NCI-H345 treated with DMSO at 0.1 percent for 48 hours (cell line): ENCODE measurements at regions not wholly inside any gene's neighbourhood (a gene's known extent, or its start where the extent isn't known, plus 50 kb on each side); places are given as distances from the start of the nearest gene placed in this dataset.

ENCODE experiments used
- DNase-seq: peaks from one replicate; lab custom pipeline; 2025; ENCODE audit not compliant: unreplicated experiment; lab: John Stamatoyannopoulos, UW

DNA sequence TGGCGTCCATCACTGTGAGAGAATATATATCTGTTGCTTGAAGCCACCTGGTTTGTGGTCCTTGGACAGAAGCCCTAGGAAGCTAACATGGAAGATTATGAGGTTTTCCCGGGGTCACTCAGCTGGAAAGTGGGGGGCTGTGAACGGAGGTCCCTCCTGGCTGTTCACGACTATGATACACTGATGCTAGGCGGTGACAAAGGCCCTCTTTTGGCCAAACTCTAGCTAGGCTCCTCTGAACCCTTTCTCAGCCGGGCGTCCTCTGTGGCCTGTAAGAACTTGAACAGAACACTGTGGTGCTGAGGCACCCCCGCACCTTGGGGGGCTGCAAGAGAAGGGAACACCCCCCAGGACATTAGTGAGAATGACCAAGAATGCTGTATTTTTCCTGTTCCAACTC lies 164.6 kb downstream of the TFCP2L1 start:
- no peak for DNase-seq

- no peak for DNase-seq
These were observed 164.0 kb downstream of the TFCP2L1 start for GRCh38 chr2:121120991-121121390.

DNA sequence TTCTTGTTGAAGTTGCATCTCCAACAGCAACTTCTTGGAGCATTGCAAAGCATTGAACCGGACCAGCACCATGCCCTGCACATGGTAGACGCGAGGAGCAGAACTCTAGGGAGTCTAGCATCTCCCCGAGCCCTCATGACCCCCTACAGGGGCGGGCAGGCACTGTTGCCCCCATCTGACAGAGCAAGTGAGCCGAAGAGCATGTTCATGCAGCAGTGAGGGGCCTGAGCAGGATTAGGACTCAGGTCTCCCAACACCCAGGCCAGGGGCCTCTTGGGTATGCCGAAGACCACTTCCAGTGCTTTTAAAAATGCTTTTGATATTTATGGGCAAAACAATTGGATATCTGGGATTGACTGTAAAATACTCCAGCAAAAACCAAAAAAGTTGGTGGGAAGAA lies 163.3 kb downstream of the TFCP2L1 start:
- no peak for DNase-seq

GRCh38 chr2:121123268-121123667 lies 161.7 kb downstream of the TFCP2L1 start:
- DNase-seq, result no peak

DNA sequence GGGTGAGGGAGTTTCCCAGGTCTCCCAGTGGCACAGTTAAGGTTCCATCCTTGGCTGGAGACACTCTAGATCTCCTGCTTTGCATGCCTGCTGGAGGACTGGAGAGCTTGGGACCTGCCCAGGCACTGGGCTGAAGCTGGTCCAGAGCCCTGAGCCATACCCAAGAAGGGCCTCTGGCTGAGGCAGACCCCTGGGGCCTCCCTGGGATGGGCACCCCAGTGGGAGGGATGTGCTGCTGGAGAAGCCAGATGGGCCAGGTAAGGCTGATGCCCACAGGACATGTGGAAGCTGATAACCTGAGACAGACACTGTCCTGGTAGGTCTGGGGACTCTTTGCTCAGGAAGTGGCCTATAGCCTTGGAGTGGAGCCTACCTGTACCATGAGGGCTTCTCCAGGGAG lies 160.7 kb downstream of the TFCP2L1 start:
- no peak for DNase-seq

GRCh38 chr2:121125350-121125749 lies 159.7 kb downstream of the TFCP2L1 start:
- no peak for DNase-seq

DNA sequence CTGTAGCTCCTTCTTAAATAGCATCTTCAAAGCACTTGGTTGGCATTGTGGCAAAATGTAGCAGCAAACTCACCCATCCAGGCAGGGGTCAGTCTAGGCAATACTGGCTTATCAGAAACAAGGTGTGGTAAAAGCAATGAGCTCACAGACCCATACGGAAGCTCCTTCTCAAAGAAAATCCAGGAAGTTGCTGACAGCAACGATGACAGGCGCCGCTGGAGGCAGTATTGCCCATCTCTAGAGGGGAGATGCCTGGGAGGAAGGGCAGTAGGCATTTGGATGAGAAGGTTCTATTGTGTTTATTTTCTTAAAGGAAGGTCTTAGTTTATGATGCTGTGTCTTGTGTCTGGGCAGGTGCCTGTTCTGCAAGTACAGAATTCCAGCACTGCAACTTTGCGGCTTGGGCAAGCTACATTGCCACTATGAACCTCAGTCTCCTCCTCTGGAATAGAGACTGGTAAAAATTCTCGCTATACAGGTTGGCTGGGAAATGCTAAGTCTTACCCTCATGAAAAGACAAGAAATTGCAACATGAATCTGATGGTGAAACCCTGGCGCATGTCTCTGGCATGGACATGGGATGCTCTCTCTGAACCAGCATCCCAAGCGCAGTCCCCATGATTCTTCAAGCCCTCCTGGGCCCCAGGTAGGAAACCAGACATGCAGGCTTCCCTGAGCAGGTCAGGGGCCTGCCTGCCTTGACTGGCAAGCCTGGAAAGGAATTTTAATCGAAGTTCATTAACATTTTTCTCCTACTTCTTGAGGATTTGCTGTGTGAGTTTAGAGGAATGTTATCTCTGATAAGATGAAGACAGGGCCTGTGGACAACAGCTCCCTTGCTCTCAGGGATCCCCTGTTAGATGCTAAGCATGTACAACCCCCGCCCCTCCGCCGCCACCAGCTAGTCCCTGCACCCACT lies 156.0 kb downstream of the TFCP2L1 start:
- DNase-seq, result no peak

GRCh38 chr2:121129692-121130091 lies 155.3 kb downstream of the TFCP2L1 start:
- DNase-seq, result no peak

GRCh38 chr2:121130301-121130850 lies 154.6 kb downstream of the TFCP2L1 start:
- no peak for DNase-seq

DNA sequence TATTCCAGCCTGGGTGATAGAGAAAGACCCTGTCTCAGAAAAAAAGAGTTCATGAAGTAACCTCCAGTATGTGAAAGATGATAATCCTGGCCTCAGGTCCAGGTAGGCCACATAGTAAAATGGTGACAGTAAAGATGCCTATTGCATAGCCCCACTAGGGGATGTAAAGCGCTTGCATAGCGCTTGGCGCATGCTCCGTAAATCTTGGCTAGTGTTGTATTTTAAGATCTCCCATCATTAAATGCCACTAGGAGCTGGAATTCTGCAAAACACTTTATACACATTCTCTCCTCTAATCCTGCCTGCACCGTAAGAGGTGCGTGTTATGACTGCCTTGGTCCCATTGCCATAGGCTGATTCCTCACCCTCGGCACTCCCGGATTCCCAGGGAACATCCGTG lies 153.6 kb downstream of the TFCP2L1 start:
- DNase-seq, result no peak

GRCh38 chr2:121132054-121132761 lies 152.8 kb downstream of the TFCP2L1 start:
- DNase-seq, result no peak

DNA sequence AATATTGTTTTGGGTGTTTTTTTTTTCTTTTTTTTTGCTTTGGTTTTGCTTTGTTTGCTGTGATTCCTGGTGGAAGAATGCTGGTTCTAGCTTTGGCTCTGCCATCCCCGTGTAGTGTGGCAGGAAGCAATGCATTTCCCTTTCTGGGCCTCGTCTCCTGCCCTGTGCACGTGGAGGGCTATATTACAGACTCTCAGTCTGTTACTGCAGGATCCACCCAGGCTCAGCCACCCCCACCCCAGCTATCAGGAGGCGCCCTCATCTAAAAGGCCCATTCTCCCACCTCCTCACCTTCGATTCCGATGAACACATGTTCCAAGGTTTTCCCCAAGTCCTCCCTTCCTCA lies 152.3 kb downstream of the TFCP2L1 start:
- no peak for DNase-seq

DNA sequence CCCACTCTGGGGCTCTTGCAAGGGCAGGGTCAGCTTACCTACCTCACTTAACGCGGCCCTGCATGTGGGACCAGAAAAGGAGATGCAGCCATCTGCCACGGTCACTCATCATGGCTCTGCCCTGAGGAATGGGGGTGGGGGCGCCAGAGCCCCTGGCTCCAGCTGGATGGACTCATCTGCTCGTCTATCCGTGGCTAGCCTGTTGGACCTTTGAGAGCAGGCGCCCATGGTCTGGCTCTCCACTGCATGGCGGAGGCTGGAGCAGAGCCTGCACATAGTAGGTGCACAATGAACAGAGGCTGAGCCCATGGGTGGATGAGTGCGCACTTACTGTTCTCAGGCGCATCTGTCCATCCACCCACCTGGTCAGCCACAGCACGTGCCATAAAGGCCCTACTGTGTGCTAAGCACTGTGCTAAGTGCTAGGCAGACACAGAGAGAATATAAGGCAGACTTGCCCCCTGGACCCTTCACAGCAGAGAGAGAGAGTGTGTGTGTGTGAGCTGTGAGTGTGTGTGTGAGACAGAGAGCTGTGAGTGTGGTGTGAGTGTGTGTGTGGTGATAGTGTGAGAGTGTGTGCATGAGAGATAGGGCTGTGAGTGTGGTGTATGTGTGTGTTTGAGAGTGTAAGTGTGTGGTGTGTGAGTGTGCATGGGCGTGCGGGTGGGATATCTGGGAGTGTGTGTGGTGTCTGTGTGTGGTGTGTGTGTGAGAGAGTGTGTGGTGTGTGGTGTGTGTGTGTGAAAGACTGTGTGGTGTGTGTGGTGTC lies 151.3 kb downstream of the TFCP2L1 start:
- no peak for DNase-seq

GRCh38 chr2:121134728-121135127 lies 150.3 kb downstream of the TFCP2L1 start:
- no peak for DNase-seq

DNA sequence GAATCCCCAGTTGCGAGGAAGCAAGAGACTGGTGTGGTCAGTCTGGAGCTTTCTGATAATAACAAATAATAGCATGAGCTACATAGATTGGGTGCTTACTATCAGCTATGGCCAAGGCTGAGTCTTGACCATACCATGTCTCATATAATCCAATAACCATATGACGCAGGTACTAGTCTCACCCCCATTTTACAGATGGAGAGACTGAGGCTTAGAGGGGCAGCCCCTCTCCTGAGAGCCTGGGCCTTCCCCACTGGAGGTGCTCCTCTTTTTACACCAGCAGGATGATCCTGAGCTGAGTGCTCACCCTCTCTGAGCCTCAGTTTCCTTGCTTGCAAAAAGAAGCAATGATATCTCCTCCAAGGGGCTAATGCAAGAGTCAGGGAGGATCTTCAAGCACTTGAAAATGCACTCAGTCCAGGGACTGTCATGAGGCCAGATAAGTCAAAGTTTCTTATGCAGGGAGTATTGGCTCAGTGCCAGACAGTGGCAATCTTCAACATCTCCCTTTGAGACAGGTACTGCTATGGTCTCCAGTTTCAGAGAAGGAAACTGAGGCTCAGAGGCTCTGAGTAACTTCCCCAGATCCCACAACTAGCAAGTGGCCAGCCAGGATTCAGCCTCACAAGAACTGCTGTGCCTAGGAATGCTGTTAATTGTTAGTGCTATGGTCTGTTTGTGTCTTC lies 149.7 kb downstream of the TFCP2L1 start:
- DNase-seq, result no peak

GRCh38 chr2:121136323-121136722 lies 148.7 kb downstream of the TFCP2L1 start:
- DNase-seq, result no peak

DNA sequence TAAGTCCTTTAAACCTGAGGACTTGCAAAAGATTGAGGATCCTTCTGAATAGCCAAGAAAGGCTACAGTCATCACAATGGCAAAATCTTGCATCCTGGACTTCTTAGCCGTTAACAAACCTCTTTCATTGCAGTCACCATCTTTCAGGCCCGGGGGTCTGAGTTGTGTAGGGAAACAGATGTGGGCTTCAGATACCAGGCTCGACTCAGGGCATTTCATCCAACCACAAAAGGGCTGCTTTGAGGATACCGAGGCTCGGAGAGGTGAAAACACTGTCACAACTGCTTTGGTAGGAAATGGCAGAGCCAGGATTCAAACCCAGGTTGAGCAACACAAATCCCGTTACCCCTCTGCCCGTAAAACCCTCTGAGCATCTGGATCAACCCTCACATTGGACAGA lies 147.4 kb downstream of the TFCP2L1 start:
- DNase-seq, result no peak

DNA sequence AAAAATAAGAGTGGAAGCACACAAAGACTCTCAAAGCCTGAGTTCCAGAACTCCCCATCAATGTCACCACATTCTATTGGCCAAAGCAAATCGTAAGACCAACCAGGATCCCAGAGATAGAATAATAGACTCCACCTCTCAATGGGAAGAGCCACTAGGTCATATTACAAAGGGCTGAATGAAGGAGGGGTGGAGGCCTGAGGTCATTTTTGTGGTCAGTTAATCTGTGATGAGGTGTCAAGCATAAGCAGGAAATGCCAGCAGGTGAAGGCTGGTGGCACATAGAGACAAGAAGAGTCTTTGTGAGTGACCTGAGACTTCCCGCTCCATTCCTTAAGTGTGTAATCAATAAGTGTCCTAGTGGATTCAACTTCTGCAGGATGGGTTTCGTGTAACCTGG lies 144.3 kb downstream of the TFCP2L1 start:
- DNase-seq, result no peak

GRCh38 chr2:121142452-121142851 lies 142.6 kb downstream of the TFCP2L1 start:
- no peak for DNase-seq

DNA sequence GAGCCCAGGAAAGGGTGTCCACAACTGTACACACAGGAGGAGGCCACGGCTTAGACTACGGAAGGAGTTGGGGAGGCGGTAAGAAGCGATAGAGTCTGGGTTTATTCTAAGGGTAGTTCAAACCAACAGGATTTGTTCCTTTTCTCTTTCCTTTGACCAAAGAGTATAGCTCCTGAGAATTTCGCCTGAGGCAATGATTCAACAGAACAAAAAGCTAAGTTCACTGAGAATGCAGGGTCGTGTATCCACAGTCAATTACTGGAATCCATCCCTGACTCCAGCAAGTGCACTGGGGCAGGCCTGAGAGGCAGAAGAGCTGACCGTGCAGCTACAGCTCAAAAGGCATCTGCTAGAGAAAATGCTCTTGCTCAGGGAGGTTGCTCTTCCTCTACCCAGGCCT lies 140.9 kb downstream of the TFCP2L1 start:
- DNase-seq, result no peak

GRCh38 chr2:121146630-121147029 lies 138.4 kb downstream of the TFCP2L1 start:
- DNase-seq, result no peak
